ENCODE measurements at regions not wholly inside any gene's neighbourhood (a gene's known extent, or its start where the extent isn't known, plus 50 kb on each side); places are given as distances from the start of the nearest gene placed in this dataset.

GRCh38 chr2:226168496-226169160 is 631.0 kb downstream of the IRS1 start (continued):
- no peak for TF ChIP-seq ZNF660 (CRISPR knock-in tag; IDR thresholded peaks at IDR 0.05; ENCODE audit: borderline replicate concordance, low read depth)
- no peak for TF ChIP-seq ZFX (CRISPR knock-in tag; IDR thresholded peaks at IDR 0.05; ENCODE audit: low read depth)
- TF ChIP-seq GMEB2 (CRISPR knock-in tag; IDR thresholded peaks at IDR 0.05; ENCODE audit: low read depth), result no peak
- TF ChIP-seq POGK (CRISPR knock-in tag; conservative IDR thresholded peaks at IDR 0.05), result no peak
- no peak for TF ChIP-seq ZZZ3 (CRISPR knock-in tag; IDR thresholded peaks at IDR 0.05; ENCODE audit: borderline replicate concordance)
- TF ChIP-seq ZMAT5 (CRISPR knock-in tag; IDR thresholded peaks at IDR 0.05; ENCODE audit: borderline replicate concordance, low read depth), result no peak
- TF ChIP-seq FOXJ3 (CRISPR knock-in tag; IDR thresholded peaks at IDR 0.05; ENCODE audit: borderline replicate concordance), result peak; percentile 73; the same call in 1 of the 2 replicates
- TF ChIP-seq ZNF770 (CRISPR knock-in tag; IDR thresholded peaks at IDR 0.05), result no peak
- TF ChIP-seq RORA (CRISPR knock-in tag; IDR thresholded peaks at IDR 0.05), result no peak
- no peak for TF ChIP-seq MAX (IDR thresholded peaks at IDR 0.05)
- TF ChIP-seq NCOA5 (CRISPR knock-in tag; IDR thresholded peaks at IDR 0.05), result no peak
- TF ChIP-seq ZNF281 (CRISPR knock-in tag; IDR thresholded peaks at IDR 0.05; ENCODE audit: borderline replicate concordance), result 0 out of 2 replicates have a peak, but pooled peaks have one; percentile 5
- no peak for TF ChIP-seq ZNF160 (CRISPR knock-in tag; IDR thresholded peaks at IDR 0.05)
- TF ChIP-seq ZNF737 (CRISPR knock-in tag; IDR thresholded peaks at IDR 0.05; ENCODE audit: borderline replicate concordance), result no peak
- TF ChIP-seq NFIC (IDR thresholded peaks at IDR 0.05; ENCODE audit: low read length), result peak; percentile 91
- no peak for TF ChIP-seq ZNF549 (CRISPR knock-in tag; IDR thresholded peaks at IDR 0.05)
- no peak for TF ChIP-seq NFE2L2 (IDR thresholded peaks at IDR 0.05; ENCODE audit: low read length)
- TF ChIP-seq TERF1 (CRISPR knock-in tag; IDR thresholded peaks at IDR 0.05), result no peak
- no peak for TF ChIP-seq HOXD1 (CRISPR knock-in tag; IDR thresholded peaks at IDR 0.05)
